Endothelial cell of umbilical vein (primary cell): ENCODE measurements at regions not wholly inside any gene's neighbourhood (a gene's known extent, or its start where the extent isn't known, plus 50 kb on each side); places are given as distances from the start of the nearest gene placed in this dataset.

Experiments
- BruUV-seq: library from RNA; stranded (reverse); fragments of 400-500 nt; replicated peaks from 2 replicates; lab custom pipeline; 2021; lab: Mats Ljungman, UMichigan
- CTCF ChIA-PET: fragments of 300-600, 350-600 bp; sonication (Branson Sonifier 250); formaldehyde crosslinking; loops from one replicate; lab custom pipeline; 2021; ENCODE audit warnings: antibody characterized with exemption, inconsistent platforms; lab: Charles Lee
- POLR2A ChIA-PET: fragments of 300-600, 350-600 bp; sonication (Branson Sonifier 250); formaldehyde crosslinking; loops from one replicate; lab custom pipeline; 2021; ENCODE audit warnings: antibody characterized with exemption, inconsistent platforms; lab: Charles Lee
- DNase-seq: peaks from one replicate; pipeline ENCODE4 v3.0.0-alpha.2; 2011; ENCODE audit warnings: low read depth, low spot score
- FAIRE-seq: peaks from 2 replicates; lab custom pipeline; 2011; peaks lifted over from hg19 to GRCh38; lab: Jason Lieb, UNC
- H2AFZ ChIP-seq: 2 replicates; pipeline ENCODE4 v1.6.0; 2012; ENCODE audit warnings: low read depth, low read length, control low read depth, inconsistent platforms
- H3K27ac ChIP-seq: 2 replicates; pipeline ENCODE4 v1.5.1; 2011; ENCODE audit warnings: low read depth, mild to moderate bottlenecking, control low read depth, low read length, moderate library complexity; ENCODE audit not compliant: insufficient read depth
- H3K27me3 ChIP-seq, 2 experiments: 2 replicates each; pipeline versions ENCODE4 v1.6.0 to v1.6.1; 2011; ENCODE audit warnings: low read length in 2 of 2, mixed read lengths in 1 of 2; ENCODE audit not compliant: control insufficient read depth in 2 of 2, insufficient read depth in 2 of 2
- H3K36me3 ChIP-seq, 2 experiments: 2 replicates in 1 of 2; 3 replicates in 1 of 2; pipeline ENCODE4 v1.5.1; 2011; ENCODE audit warnings: low read length in 2 of 2, mild to moderate bottlenecking in 1 of 2, moderate library complexity in 1 of 2; ENCODE audit not compliant: control insufficient read depth in 2 of 2, insufficient read depth in 2 of 2; ENCODE audit errors: extremely low read depth in 1 of 2
- H3K4me1 ChIP-seq: 3 replicates; pipeline ENCODE4 v1.5.1; 2011; ENCODE audit warnings: mild to moderate bottlenecking, low read length; ENCODE audit not compliant: control insufficient read depth, insufficient read depth; ENCODE audit errors: extremely low read depth
- H3K4me2 ChIP-seq: 2 replicates; pipeline ENCODE4 v1.6.1; 2011; ENCODE audit warnings: low read length, control low read depth, mixed read lengths; ENCODE audit not compliant: insufficient read depth
- H3K4me3 ChIP-seq, 3 experiments: fragments of 200-600 bp in 1 of 3; sonication (generic), shearing (Covaris generic) in 1 of 3; replicated peaks in 1 of 3; 2 replicates each; pipeline ENCODE4 v1.5.1; 2011 to 2016; ENCODE audit warnings: control low read depth in 3 of 3, low read length in 3 of 3, mild to moderate bottlenecking in 2 of 3, inconsistent platforms in 1 of 3, low read depth in 1 of 3, moderate library complexity in 1 of 3; ENCODE audit not compliant: insufficient read depth in 1 of 3
- H3K79me2 ChIP-seq: 2 replicates; pipeline ENCODE4 v1.6.0; 2012; ENCODE audit warnings: low read length, inconsistent platforms; ENCODE audit not compliant: control insufficient read depth, insufficient read depth
- H3K9ac ChIP-seq: replicated peaks from 2 replicates; pipeline ENCODE3; 2011; ENCODE audit warnings: low read length, control low read depth; ENCODE audit not compliant: insufficient read depth; ENCODE audit errors: extremely low read depth
- H3K9me1 ChIP-seq: replicated peaks from 3 replicates; pipeline ENCODE4 v1.6.0; 2011; ENCODE audit warnings: mild to moderate bottlenecking, low read length; ENCODE audit not compliant: control insufficient read depth, insufficient read depth; ENCODE audit errors: extremely low read depth
- H3K9me3 ChIP-seq: replicated peaks from 2 replicates; pipeline ENCODE4 v1.5.1; 2012; ENCODE audit warnings: low read length, inconsistent platforms; ENCODE audit not compliant: control insufficient read depth, insufficient read depth
- H4K20me1 ChIP-seq: replicated peaks from 2 replicates; pipeline ENCODE3; 2011; ENCODE audit warnings: mild to moderate bottlenecking, low read length; ENCODE audit not compliant: control insufficient read depth, insufficient read depth; ENCODE audit errors: extremely low read depth
- FOS ChIP-seq: IDR thresholded peaks from 2 replicates; pipeline ENCODE4 v1.6.1; 2011; ENCODE audit warnings: mild to moderate bottlenecking, low read length, moderate library complexity, borderline replicate concordance; ENCODE audit not compliant: insufficient read depth
- GATA2 ChIP-seq: IDR thresholded peaks from 2 replicates; pipeline ENCODE4 v1.7.0; 2011; ENCODE audit warnings: low read depth, mild to moderate bottlenecking, moderate library complexity, mixed read lengths, low read length; ENCODE audit not compliant: insufficient read length, insufficient read depth
- POLR2A ChIP-seq: IDR thresholded peaks from 2 replicates; pipeline ENCODE4 v1.6.1; 2012; ENCODE audit warnings: low read depth, mild to moderate bottlenecking, control low read depth, low read length
- POLR2AphosphoS5 ChIP-seq: IDR thresholded peaks from 2 replicates; pipeline ENCODE4 v1.6.1; 2012; ENCODE audit warnings: low read depth, mild to moderate bottlenecking, control low read depth, low read length, moderate library complexity; ENCODE audit not compliant: insufficient read depth
- dilution Hi-C: fragments of 300-500 bp; cut with MboI; formaldehyde crosslinking; loops from one replicate; pipeline ENCODE4 v1.15.0; 2019; ENCODE audit warnings: low sequenced_read_pairs; ENCODE audit not compliant: extremely low pct_ligation_motif_present
- intact Hi-C: fragments of 100-400 bp; cut with micrococcal nuclease; formaldehyde crosslinking; loops from one replicate; pipeline ENCODE4 v1.10.0; 2022
- TF ChIP-seq, protein P1 (sequence below): IDR thresholded peaks from 2 replicates; pipeline ENCODE4 v1.6.1; 2011; ENCODE audit not compliant: insufficient read depth, insufficient read length

DNA sequence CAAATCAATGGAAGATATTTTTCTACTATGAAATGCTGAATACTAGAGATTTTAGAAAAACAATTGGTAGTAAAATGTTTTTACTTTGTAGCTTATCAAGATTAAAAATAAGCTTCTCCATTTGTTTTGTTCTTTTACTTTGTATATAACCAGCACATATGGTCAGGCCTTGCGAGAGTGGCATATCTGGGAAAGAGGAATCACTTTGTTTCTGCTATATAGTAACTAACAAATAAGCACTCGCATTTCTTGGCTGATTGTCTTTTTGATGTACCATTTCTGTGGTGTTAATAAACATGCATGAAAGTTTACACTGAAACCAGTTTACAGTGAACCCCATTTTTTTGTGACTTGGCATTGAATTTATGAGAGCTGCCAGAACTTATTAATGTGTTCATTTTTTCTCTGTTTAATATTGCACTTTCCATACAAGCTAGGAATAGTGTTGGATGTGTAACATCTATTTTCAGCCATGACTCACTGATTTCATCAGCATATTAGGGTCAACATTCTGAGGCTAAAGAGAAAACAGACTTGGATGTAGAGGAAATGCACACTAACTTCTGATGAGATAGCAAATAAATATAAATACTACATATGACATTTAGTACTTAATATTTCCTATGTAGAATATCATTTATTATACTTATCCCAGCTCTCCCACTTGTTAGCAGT lies 635.5 kb downstream of the KCNH5 start:
- Histone ChIP-seq H4K20me1 (no peaks in the 10 kb centered on the region), H3K9ac (no peak overlapping the region), H3K4me1 (no peaks in the 10 kb centered on the region), H3K27me3 (no peaks in the 10 kb centered on the region), H3K36me3 (no peaks in the 10 kb centered on the region), H3K27ac (no peak overlapping the region), H3K4me3 (no peak overlapping the region), H2AFZ (no peak overlapping the region), H3K4me2 (no peak overlapping the region), H3K79me2 (no peaks in the 10 kb centered on the region), H3K9me1 (no peaks in the 10 kb centered on the region), H3K9me3 (no peaks in the 10 kb centered on the region)
- no peak for FAIRE-seq
- TF ChIP-seq GATA2 (no peak), FOS (no peak), POLR2A (no peak)
- TF ChIP-seq, protein P1, sequence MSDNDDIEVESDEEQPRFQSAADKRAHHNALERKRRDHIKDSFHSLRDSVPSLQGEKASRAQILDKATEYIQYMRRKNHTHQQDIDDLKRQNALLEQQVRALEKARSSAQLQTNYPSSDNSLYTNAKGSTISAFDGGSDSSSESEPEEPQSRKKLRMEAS: no peak
- ChIA-PET CTCF (no interaction called here), POLR2A (no interaction called here)
- dilution Hi-C loops (no loop called here), intact Hi-C loops (no loop called here)
- no peak for DNase-seq
- BruUV-seq: no TSS peak

DNA sequence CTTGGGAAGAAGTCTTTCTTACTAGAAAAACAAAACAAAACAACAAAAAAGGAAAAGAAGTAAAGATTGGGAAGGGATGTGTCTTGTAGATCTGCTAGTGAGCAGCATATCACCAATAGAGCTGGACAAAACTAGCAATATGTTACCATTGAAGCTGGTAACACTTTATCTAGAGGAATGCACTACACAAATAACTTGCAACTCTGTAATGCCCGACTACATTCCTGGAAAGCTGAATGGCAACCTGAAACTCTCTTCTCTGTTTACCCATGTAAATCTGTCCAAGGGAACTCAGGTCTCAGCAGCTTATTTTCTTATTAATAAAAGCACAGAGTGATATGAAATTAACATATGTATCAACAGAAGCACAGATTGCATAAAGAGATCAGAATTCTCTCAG lies 624.4 kb downstream of the KCNH5 start:
- BruUV-seq: no TSS peak
- Histone ChIP-seq H3K79me2 (no peaks in the 10 kb centered on the region), H3K9me1 (no peaks in the 10 kb centered on the region), H3K4me1 (no peaks in the 10 kb centered on the region), H4K20me1 (no peaks in the 10 kb centered on the region), H3K4me3 (no peak overlapping the region), H3K4me2 (no peak overlapping the region), H3K9me3 (peaks cover 3% of the 10 kb centered on the region), H3K36me3 (no peaks in the 10 kb centered on the region), H3K27me3 (no peaks in the 10 kb centered on the region), H3K27ac (no peak overlapping the region), H2AFZ (no peak overlapping the region), H3K9ac (no peak overlapping the region)
- DNase-seq (no peak), FAIRE-seq (no peak)
- dilution Hi-C loops: no loop called here
- intact Hi-C loops: no loop called here
- TF ChIP-seq POLR2A (no peak), POLR2AphosphoS5 (no peak), GATA2 (no peak), FOS (no peak)
- TF ChIP-seq, protein P1: no peak
- POLR2A ChIA-PET: no interaction called here
- CTCF ChIA-PET: no interaction called here
